ENCODE measurements at regions not wholly inside any gene's neighbourhood (a gene's known extent, or its start where the extent isn't known, plus 50 kb on each side); places are given as distances from the start of the nearest gene placed in this dataset.

GRCh38 chr2:128395196-128395595 lies 76.5 kb upstream of the HS6ST1 start:
- H3K9me3 ChIP-seq = no peaks in the 10 kb centered on the region
- WGBS (ENCODE audit: low lambda C conversion rate) = 75% methylated on average over 10 of the region's 10 CpGs
- no peaks in the 10 kb centered on the region for H3K9me2 ChIP-seq
- no peak overlapping the region for H3K4me3 ChIP-seq (ENCODE audit: low read depth in 2 of 2, low read length in 1 of 2)
- no peak overlapping the region for H2AFZ ChIP-seq (ENCODE audit: low read depth)
- no peaks in the 10 kb centered on the region for H3F3A ChIP-seq (replicated peaks; ENCODE audit: insufficient read depth)
- no peak overlapping the region for H3K27ac ChIP-seq (ENCODE audit: low read depth in 2 of 2, low read length in 1 of 2)
- ChIA-PET POLR2A (no interaction called here), CTCF (interaction anchor here (0.6 to 1.9 kb wide), 3 partner anchors 10 to 341 kb away, joined by 3 to 8 read pairs (median 5); no protein-coding TSS in a partner anchor)
- TF ChIP-seq MEF2A (IDR thresholded peaks at IDR 0.05; ENCODE audit: borderline replicate concordance, low read depth) (no peak), MAX (IDR thresholded peaks at IDR 0.05; ENCODE audit: low read depth) (no peak), ZBTB33 (IDR thresholded peaks at IDR 0.05; ENCODE audit: borderline replicate concordance, low read depth) (no peak), FOXJ3 (CRISPR knock-in tag; IDR thresholded peaks at IDR 0.05) (no peak), POLR2AphosphoS5 (IDR thresholded peaks at IDR 0.05; ENCODE audit: low read depth, low read length) (no peak), TAF1 (IDR thresholded peaks at IDR 0.05; ENCODE audit: borderline replicate concordance, low read depth, low read length) (no peak), GABPA (IDR thresholded peaks at IDR 0.05; ENCODE audit: low read depth) (no peak), RAD21 (IDR thresholded peaks at IDR 0.05; ENCODE audit: low read length) (no peak), RXRA (IDR thresholded peaks at IDR 0.05; ENCODE audit: borderline replicate concordance, low read depth) (no peak), PBX3 (IDR thresholded peaks at IDR 0.05) (no peak), RCOR1 (IDR thresholded peaks at IDR 0.05; ENCODE audit: low read length) (no peak), SMC3 (IDR thresholded peaks at IDR 0.05; ENCODE audit: low read depth, low read length) (no peak), TEAD4 (IDR thresholded peaks at IDR 0.05; ENCODE audit: borderline replicate concordance, insufficient read depth) (no peak)
- H3K4me1 ChIP-seq (ENCODE audit: control insufficient read depth in 1 of 2, insufficient read depth in 2 of 2, low read depth in 1 of 2, low read length in 1 of 2) = peaks cover 0 to 10% of the 10 kb centered on the region in 2 experiments; a peak in 2 of 4 replicates
- H4K20me1 ChIP-seq (ENCODE audit: insufficient read depth) = no peaks in the 10 kb centered on the region
- H3K79me2 ChIP-seq (ENCODE audit: insufficient read depth) = no peaks in the 10 kb centered on the region
- no peak overlapping the region for H3K4me2 ChIP-seq
- H3K36me3 ChIP-seq (replicated peaks in 1 of 2; ENCODE audit: control insufficient read depth in 1 of 2, insufficient read depth in 2 of 2, low read length in 1 of 2) = no peaks in the 10 kb centered on the region
- H3K27me3 ChIP-seq (ENCODE audit: insufficient read depth) = no peaks in the 10 kb centered on the region
- peak; percentile 17 for DNase-seq
- no peak overlapping the region for H3K9ac ChIP-seq

- H3K4me1 ChIP-seq (ENCODE audit: control insufficient read depth in 1 of 2, insufficient read depth in 2 of 2, low read depth in 1 of 2, low read length in 1 of 2) = peaks cover 0 to 5% of the 10 kb centered on the region in 2 experiments; a peak in 2 of 4 replicates
- DNase-seq = peak; percentile 10
- H3K4me3 ChIP-seq (ENCODE audit: low read depth in 2 of 2, low read length in 1 of 2) = no peak overlapping the region
- H3K27me3 ChIP-seq (ENCODE audit: insufficient read depth) = no peaks in the 10 kb centered on the region
- no peak overlapping the region for H3K4me2 ChIP-seq
- no peaks in the 10 kb centered on the region for H3K79me2 ChIP-seq (ENCODE audit: insufficient read depth)
- no peaks in the 10 kb centered on the region for H3K9me2 ChIP-seq
- no peaks in the 10 kb centered on the region for H4K20me1 ChIP-seq (ENCODE audit: insufficient read depth)
- no peak overlapping the region for H2AFZ ChIP-seq (ENCODE audit: low read depth)
- WGBS (ENCODE audit: low lambda C conversion rate) = 69% methylated on average over 15 of the region's 15 CpGs
- peak overlapping the region in 1 of 2 experiments; percentile 50; a peak in 2 of 4 replicates for H3K27ac ChIP-seq (ENCODE audit: low read depth in 2 of 2, low read length in 1 of 2)
- CTCF ChIA-PET = interaction anchor here (0.6 to 1.9 kb wide), 3 partner anchors 11 to 168 kb away, joined by 3 to 8 read pairs (median 3); no protein-coding TSS in a partner anchor
- H3K36me3 ChIP-seq (replicated peaks in 1 of 2; ENCODE audit: control insufficient read depth in 1 of 2, insufficient read depth in 2 of 2, low read length in 1 of 2) = no peaks in the 10 kb centered on the region
- POLR2A ChIA-PET = no interaction called here
- no peaks in the 10 kb centered on the region for H3K9me3 ChIP-seq
- H3F3A ChIP-seq (replicated peaks; ENCODE audit: insufficient read depth) = no peaks in the 10 kb centered on the region
- no peak overlapping the region for H3K9ac ChIP-seq
- TF ChIP-seq ZBTB33 (IDR thresholded peaks at IDR 0.05; ENCODE audit: borderline replicate concordance, low read depth) = no peak
- TF ChIP-seq SIN3A (IDR thresholded peaks at IDR 0.05; ENCODE audit: borderline replicate concordance, low read depth, low read length) = no peak
- no peak for TF ChIP-seq FOXJ3 (CRISPR knock-in tag; IDR thresholded peaks at IDR 0.05)
- TF ChIP-seq MAX (IDR thresholded peaks at IDR 0.05; ENCODE audit: low read depth) = no peak
- no peak for TF ChIP-seq TAF1 (IDR thresholded peaks at IDR 0.05; ENCODE audit: borderline replicate concordance, low read depth, low read length)
- TF ChIP-seq EZH2phosphoT487 (IDR thresholded peaks at IDR 0.05; ENCODE audit: borderline replicate concordance, low read depth) = no peak
- no peak for TF ChIP-seq NFIC (IDR thresholded peaks at IDR 0.05; ENCODE audit: borderline replicate concordance)
- TF ChIP-seq RFX5 (IDR thresholded peaks at IDR 0.05; ENCODE audit: low read length) = no peak
- TF ChIP-seq NRF1 (IDR thresholded peaks at IDR 0.05; ENCODE audit: low read depth, low read length) = no peak
- no peak for TF ChIP-seq RAD21 (IDR thresholded peaks at IDR 0.05; ENCODE audit: low read length)
These were observed 77.2 kb upstream of the HS6ST1 start for GRCh38 chr2:128395640-128396499.

All from SK-N-SH (cell line).